ENCODE measurements at regions not wholly inside any gene's neighbourhood (a gene's known extent, or its start where the extent isn't known, plus 50 kb on each side); places are given as distances from the start of the nearest gene placed in this dataset.

DNA sequence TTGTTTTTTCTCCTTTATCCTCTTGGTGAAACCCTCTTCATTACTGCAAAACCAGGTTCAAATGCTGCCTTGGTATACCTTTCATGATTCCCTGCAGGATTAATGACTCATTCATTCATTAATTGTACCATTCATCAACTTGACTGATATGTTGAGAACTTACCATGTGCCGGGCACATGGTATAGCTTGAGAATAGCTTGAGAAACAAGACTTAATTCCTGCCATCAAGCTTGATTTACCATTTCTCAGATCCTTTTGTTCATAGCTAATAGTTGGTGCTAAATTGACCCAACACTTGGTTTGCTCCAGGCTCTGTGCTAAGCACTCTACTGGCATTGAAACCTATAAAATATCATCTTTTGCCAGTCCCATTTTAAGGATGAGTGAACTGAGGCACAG lies 165.7 kb downstream of the YIPF5 start:
- TF ChIP-seq, protein P1, sequence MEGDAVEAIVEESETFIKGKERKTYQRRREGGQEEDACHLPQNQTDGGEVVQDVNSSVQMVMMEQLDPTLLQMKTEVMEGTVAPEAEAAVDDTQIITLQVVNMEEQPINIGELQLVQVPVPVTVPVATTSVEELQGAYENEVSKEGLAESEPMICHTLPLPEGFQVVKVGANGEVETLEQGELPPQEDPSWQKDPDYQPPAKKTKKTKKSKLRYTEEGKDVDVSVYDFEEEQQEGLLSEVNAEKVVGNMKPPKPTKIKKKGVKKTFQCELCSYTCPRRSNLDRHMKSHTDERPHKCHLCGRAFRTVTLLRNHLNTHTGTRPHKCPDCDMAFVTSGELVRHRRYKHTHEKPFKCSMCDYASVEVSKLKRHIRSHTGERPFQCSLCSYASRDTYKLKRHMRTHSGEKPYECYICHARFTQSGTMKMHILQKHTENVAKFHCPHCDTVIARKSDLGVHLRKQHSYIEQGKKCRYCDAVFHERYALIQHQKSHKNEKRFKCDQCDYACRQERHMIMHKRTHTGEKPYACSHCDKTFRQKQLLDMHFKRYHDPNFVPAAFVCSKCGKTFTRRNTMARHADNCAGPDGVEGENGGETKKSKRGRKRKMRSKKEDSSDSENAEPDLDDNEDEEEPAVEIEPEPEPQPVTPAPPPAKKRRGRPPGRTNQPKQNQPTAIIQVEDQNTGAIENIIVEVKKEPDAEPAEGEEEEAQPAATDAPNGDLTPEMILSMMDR (IDR thresholded peaks at IDR 0.05): no peak
- no peak for TF ChIP-seq EZH2 (IDR thresholded peaks at IDR 0.05; ENCODE audit: borderline replicate concordance, insufficient read depth, low read depth, low read length, poor library complexity, severe bottlenecking)
